ENCODE measurements at regions not wholly inside any gene's neighbourhood (a gene's known extent, or its start where the extent isn't known, plus 50 kb on each side); places are given as distances from the start of the nearest gene placed in this dataset.

- H3K36me3 ChIP-seq (ENCODE audit: insufficient read depth, low read length) = no peaks in the 10 kb centered on the region
- POLR2A ChIA-PET = no interaction called here
- H3K4me1 Mint-ChIP-seq = no peaks in the 10 kb centered on the region
- no peak overlapping the region for H3K4me3 Mint-ChIP-seq
- no peaks in the 10 kb centered on the region for H3K9me3 ChIP-seq (ENCODE audit: low read length)
- no peak overlapping the region for H3K27ac Mint-ChIP-seq
- H3K4me1 ChIP-seq (ENCODE audit: insufficient read depth, low read length) = no peaks in the 10 kb centered on the region
- H3K27me3 Mint-ChIP-seq = peaks cover 9% of the 10 kb centered on the region in 2 donors
- CTCF ChIA-PET = no interaction called here
- peaks cover 12% of the 10 kb centered on the region for H3K27me3 ChIP-seq (ENCODE audit: insufficient read depth, low read length, poor library complexity, severe bottlenecking)
- no peak overlapping the region for H3K27ac ChIP-seq (ENCODE audit: low read depth, low read length)
- peak in 2 of 5 donors; percentile 1 to 2 for DNase-seq
- H3K4me3 ChIP-seq (ENCODE audit: low read length) = peak overlapping the region; percentile 23
- H3K36me3 Mint-ChIP-seq = no peaks in the 10 kb centered on the region
- H3K9me3 Mint-ChIP-seq = peaks cover 0 to 2% (median 0%) of the 10 kb centered on the region in 5 donors
Observed at GRCh38 chr6:87968435-87969278, 79.0 kb upstream of the SPACA1 start.

GRCh38 chr6:87965806-87966205 is 81.8 kb upstream of the SPACA1 start:
- peaks cover 0 to 2% (median 0%) of the 10 kb centered on the region in 5 donors for H3K9me3 Mint-ChIP-seq
- no peak for DNase-seq
- H3K27ac Mint-ChIP-seq = no peak overlapping the region
- no peaks in the 10 kb centered on the region for H3K4me1 Mint-ChIP-seq
- POLR2A ChIA-PET = no interaction called here
- Histone ChIP-seq H3K4me1 (ENCODE audit: insufficient read depth, low read length) (no peaks in the 10 kb centered on the region), H3K27me3 (ENCODE audit: insufficient read depth, low read length, poor library complexity, severe bottlenecking) (peaks cover 12% of the 10 kb centered on the region), H3K36me3 (ENCODE audit: insufficient read depth, low read length) (no peaks in the 10 kb centered on the region), H3K9me3 (ENCODE audit: low read length) (no peaks in the 10 kb centered on the region), H3K27ac (ENCODE audit: low read depth, low read length) (no peak overlapping the region), H3K4me3 (ENCODE audit: low read length) (no peak overlapping the region)
- CTCF ChIA-PET = no interaction called here
- H3K36me3 Mint-ChIP-seq = no peaks in the 10 kb centered on the region
- no peak overlapping the region for H3K4me3 Mint-ChIP-seq
- peaks cover 10 to 23% of the 10 kb centered on the region in 2 donors for H3K27me3 Mint-ChIP-seq

GRCh38 chr6:87959083-87959482 is 88.6 kb upstream of the SPACA1 start:
- ChIA-PET CTCF (no interaction called here), POLR2A (no interaction called here)
- Histone ChIP-seq H3K27ac (ENCODE audit: low read depth, low read length) (no peak overlapping the region), H3K27me3 (ENCODE audit: insufficient read depth, low read length, poor library complexity, severe bottlenecking) (no peaks in the 10 kb centered on the region), H3K4me3 (ENCODE audit: low read length) (no peak overlapping the region), H3K4me1 (ENCODE audit: insufficient read depth, low read length) (no peaks in the 10 kb centered on the region), H3K9me3 (ENCODE audit: low read length) (no peaks in the 10 kb centered on the region), H3K36me3 (ENCODE audit: insufficient read depth, low read length) (no peaks in the 10 kb centered on the region)
- no peak overlapping the region for H3K27ac Mint-ChIP-seq
- no peak for DNase-seq
- no peak overlapping the region for H3K4me3 Mint-ChIP-seq
- peaks cover 4 to 27% of the 10 kb centered on the region in 2 donors for H3K27me3 Mint-ChIP-seq
- peaks cover 0 to 5% (median 3%) of the 10 kb centered on the region in 5 donors for H3K9me3 Mint-ChIP-seq
- no peaks in the 10 kb centered on the region for H3K36me3 Mint-ChIP-seq
- no peaks in the 10 kb centered on the region for H3K4me1 Mint-ChIP-seq

- H3K4me1 ChIP-seq (ENCODE audit: insufficient read depth, low read length) = no peaks in the 10 kb centered on the region
- no peaks in the 10 kb centered on the region for H3K9me3 ChIP-seq (ENCODE audit: low read length)
- Mint-ChIP-seq H3K9me3 (no peaks in the 10 kb centered on the region), H3K27ac (no peak overlapping the region), H3K27me3 (peaks cover 2 to 6% of the 10 kb centered on the region in 2 donors), H3K36me3 (peaks cover 0 to 4% (median 0%) of the 10 kb centered on the region in 3 donors), H3K4me3 (no peak overlapping the region), H3K4me1 (no peaks in the 10 kb centered on the region)
- DNase-seq = no peak
- ChIA-PET CTCF (no interaction called here), POLR2A (no interaction called here)
- no peaks in the 10 kb centered on the region for H3K27me3 ChIP-seq (ENCODE audit: insufficient read depth, low read length, poor library complexity, severe bottlenecking)
- no peak overlapping the region for H3K4me3 ChIP-seq (ENCODE audit: low read length)
- no peak overlapping the region for H3K27ac ChIP-seq (ENCODE audit: low read depth, low read length)
- no peaks in the 10 kb centered on the region for H3K36me3 ChIP-seq (ENCODE audit: insufficient read depth, low read length)
Observed at GRCh38 chr6:87951751-87952150, 95.9 kb upstream of the SPACA1 start.

- H3K36me3 Mint-ChIP-seq = peaks cover 0 to 4% (median 0%) of the 10 kb centered on the region in 3 donors
- no peak for DNase-seq
- H3K27me3 Mint-ChIP-seq = peaks cover 2 to 6% of the 10 kb centered on the region in 2 donors
- ChIA-PET POLR2A (no interaction called here), CTCF (no interaction called here)
- Histone ChIP-seq H3K4me3 (ENCODE audit: low read length) (no peak overlapping the region), H3K27me3 (ENCODE audit: insufficient read depth, low read length, poor library complexity, severe bottlenecking) (no peaks in the 10 kb centered on the region), H3K36me3 (ENCODE audit: insufficient read depth, low read length) (no peaks in the 10 kb centered on the region), H3K27ac (ENCODE audit: low read depth, low read length) (no peak overlapping the region), H3K4me1 (ENCODE audit: insufficient read depth, low read length) (no peaks in the 10 kb centered on the region), H3K9me3 (ENCODE audit: low read length) (no peaks in the 10 kb centered on the region)
- no peaks in the 10 kb centered on the region for H3K4me1 Mint-ChIP-seq
- no peak overlapping the region for H3K27ac Mint-ChIP-seq
- no peaks in the 10 kb centered on the region for H3K9me3 Mint-ChIP-seq
- no peak overlapping the region for H3K4me3 Mint-ChIP-seq
Observed at GRCh38 chr6:87950614-87951013, 97.0 kb upstream of the SPACA1 start.

GRCh38 chr6:87949194-87949593 is 98.4 kb upstream of the SPACA1 start:
- no peaks in the 10 kb centered on the region for H3K36me3 ChIP-seq (ENCODE audit: insufficient read depth, low read length)
- no peak overlapping the region for H3K4me3 ChIP-seq (ENCODE audit: low read length)
- ChIA-PET POLR2A (no interaction called here), CTCF (no interaction called here)
- no peak overlapping the region for H3K27ac ChIP-seq (ENCODE audit: low read depth, low read length)
- no peaks in the 10 kb centered on the region for H3K9me3 Mint-ChIP-seq
- no peaks in the 10 kb centered on the region for H3K27me3 ChIP-seq (ENCODE audit: insufficient read depth, low read length, poor library complexity, severe bottlenecking)
- no peak for DNase-seq
- peaks cover 0 to 4% (median 0%) of the 10 kb centered on the region in 3 donors for H3K36me3 Mint-ChIP-seq
- H3K4me1 ChIP-seq (ENCODE audit: insufficient read depth, low read length) = no peaks in the 10 kb centered on the region
- no peaks in the 10 kb centered on the region for H3K9me3 ChIP-seq (ENCODE audit: low read length)
- peaks cover 2 to 11% of the 10 kb centered on the region in 2 donors for H3K27me3 Mint-ChIP-seq
- H3K4me1 Mint-ChIP-seq = peaks cover 0 to 4% (median 0%) of the 10 kb centered on the region in 3 donors
- no peak overlapping the region for H3K27ac Mint-ChIP-seq
- no peak overlapping the region for H3K4me3 Mint-ChIP-seq

- peaks cover 0 to 4% (median 0%) of the 10 kb centered on the region in 3 donors for H3K36me3 Mint-ChIP-seq
- ChIA-PET POLR2A (no interaction called here), CTCF (no interaction called here)
- Histone ChIP-seq H3K4me1 (ENCODE audit: insufficient read depth, low read length) (no peaks in the 10 kb centered on the region), H3K27me3 (ENCODE audit: insufficient read depth, low read length, poor library complexity, severe bottlenecking) (no peaks in the 10 kb centered on the region), H3K36me3 (ENCODE audit: insufficient read depth, low read length) (no peaks in the 10 kb centered on the region), H3K9me3 (ENCODE audit: low read length) (no peaks in the 10 kb centered on the region), H3K27ac (ENCODE audit: low read depth, low read length) (no peak overlapping the region), H3K4me3 (ENCODE audit: low read length) (no peak overlapping the region)
- no peak for DNase-seq
- peaks cover 9 to 28% of the 10 kb centered on the region in 2 donors for H3K27me3 Mint-ChIP-seq
- H3K27ac Mint-ChIP-seq = no peak overlapping the region
- H3K9me3 Mint-ChIP-seq = no peaks in the 10 kb centered on the region
- peaks cover 0 to 4% (median 0%) of the 10 kb centered on the region in 3 donors for H3K4me1 Mint-ChIP-seq
- H3K4me3 Mint-ChIP-seq = no peak overlapping the region
Observed at GRCh38 chr6:87946669-87947068, 101.0 kb upstream of the SPACA1 start.

- H3K9me3 ChIP-seq (ENCODE audit: low read length) = no peaks in the 10 kb centered on the region
- H3K36me3 Mint-ChIP-seq = peaks cover 0 to 4% (median 3%) of the 10 kb centered on the region in 3 donors
- H3K4me1 ChIP-seq (ENCODE audit: insufficient read depth, low read length) = no peaks in the 10 kb centered on the region
- ChIA-PET POLR2A (no interaction called here), CTCF (no interaction called here)
- H3K4me1 Mint-ChIP-seq = peaks cover 0 to 4% (median 0%) of the 10 kb centered on the region in 3 donors
- no peaks in the 10 kb centered on the region for H3K36me3 ChIP-seq (ENCODE audit: insufficient read depth, low read length)
- H3K27ac Mint-ChIP-seq = no peak overlapping the region
- H3K4me3 Mint-ChIP-seq = no peak overlapping the region
- no peaks in the 10 kb centered on the region for H3K27me3 ChIP-seq (ENCODE audit: insufficient read depth, low read length, poor library complexity, severe bottlenecking)
- no peaks in the 10 kb centered on the region for H3K9me3 Mint-ChIP-seq
- H3K27ac ChIP-seq (ENCODE audit: low read depth, low read length) = no peak overlapping the region
- no peak for DNase-seq
- no peak overlapping the region for H3K4me3 ChIP-seq (ENCODE audit: low read length)
- H3K27me3 Mint-ChIP-seq = peaks cover 12 to 34% of the 10 kb centered on the region in 2 donors
Observed at GRCh38 chr6:87945966-87946365, 101.7 kb upstream of the SPACA1 start.
